Neural crest cell (in vitro differentiated cells): ENCODE measurements at regions not wholly inside any gene's neighbourhood (a gene's known extent, or its start where the extent isn't known, plus 50 kb on each side); places are given as distances from the start of the nearest gene placed in this dataset.

Experiments
- DNase-seq: peaks from one replicate; pipeline ENCODE4 v3.0.0; 2021; ENCODE audit warnings: low read depth, mixed read lengths, low spot score
- H3K27ac Mint-ChIP-seq: one replicate; pipeline ENCODE4 v1.8.0; 2021; ENCODE audit warnings: mild to moderate bottlenecking, mixed read lengths; ENCODE audit not compliant: unreplicated experiment
- H3K27me3 Mint-ChIP-seq: 2 replicates; pipeline ENCODE4 v1.8.0; 2021; ENCODE audit warnings: low read depth, mild to moderate bottlenecking, mixed read lengths
- H3K36me3 Mint-ChIP-seq: 2 replicates; pipeline ENCODE4 v1.8.0; 2021; ENCODE audit warnings: low read depth, mild to moderate bottlenecking, mixed read lengths
- H3K4me1 Mint-ChIP-seq: 2 replicates; pipeline ENCODE4 v1.8.0; 2021; ENCODE audit warnings: mixed read lengths
- H3K4me3 Mint-ChIP-seq: one replicate; pipeline ENCODE4 v1.8.0; 2021; ENCODE audit warnings: mild to moderate bottlenecking, mixed read lengths
- H3K9me3 Mint-ChIP-seq: 2 replicates; pipeline ENCODE4 v1.8.0; 2021; ENCODE audit warnings: mixed read lengths
- TF ChIP-seq, protein P1 (sequence below): fragments of 200-600 bp; sonication (generic); conservative IDR thresholded peaks from 2 replicates; pipeline ENCODE4 v1.5.0; 2021; ENCODE audit warnings: antibody characterized with exemption, mild to moderate bottlenecking

DNA sequence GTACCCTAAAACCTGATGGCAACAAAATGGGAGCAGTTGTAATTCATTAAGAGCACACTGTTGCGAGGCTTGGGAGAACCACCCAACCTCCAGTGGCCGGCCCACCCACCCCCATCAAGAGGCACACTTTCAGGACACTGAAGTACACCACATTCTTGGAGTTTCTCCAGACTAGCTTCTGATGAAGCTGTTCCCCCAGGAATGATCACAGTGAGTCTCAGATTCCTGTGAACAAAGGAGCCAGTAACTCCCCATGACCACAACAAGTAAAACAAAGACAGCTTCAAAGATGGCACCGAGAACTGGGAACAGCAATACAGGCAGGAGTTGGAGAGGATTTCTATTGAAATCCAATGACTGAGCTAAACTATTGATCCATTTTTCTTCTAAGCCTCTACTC lies 126.0 kb downstream of the ST8SIA2 start:
- TF ChIP-seq, protein P1, sequence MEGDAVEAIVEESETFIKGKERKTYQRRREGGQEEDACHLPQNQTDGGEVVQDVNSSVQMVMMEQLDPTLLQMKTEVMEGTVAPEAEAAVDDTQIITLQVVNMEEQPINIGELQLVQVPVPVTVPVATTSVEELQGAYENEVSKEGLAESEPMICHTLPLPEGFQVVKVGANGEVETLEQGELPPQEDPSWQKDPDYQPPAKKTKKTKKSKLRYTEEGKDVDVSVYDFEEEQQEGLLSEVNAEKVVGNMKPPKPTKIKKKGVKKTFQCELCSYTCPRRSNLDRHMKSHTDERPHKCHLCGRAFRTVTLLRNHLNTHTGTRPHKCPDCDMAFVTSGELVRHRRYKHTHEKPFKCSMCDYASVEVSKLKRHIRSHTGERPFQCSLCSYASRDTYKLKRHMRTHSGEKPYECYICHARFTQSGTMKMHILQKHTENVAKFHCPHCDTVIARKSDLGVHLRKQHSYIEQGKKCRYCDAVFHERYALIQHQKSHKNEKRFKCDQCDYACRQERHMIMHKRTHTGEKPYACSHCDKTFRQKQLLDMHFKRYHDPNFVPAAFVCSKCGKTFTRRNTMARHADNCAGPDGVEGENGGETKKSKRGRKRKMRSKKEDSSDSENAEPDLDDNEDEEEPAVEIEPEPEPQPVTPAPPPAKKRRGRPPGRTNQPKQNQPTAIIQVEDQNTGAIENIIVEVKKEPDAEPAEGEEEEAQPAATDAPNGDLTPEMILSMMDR = no peak
- H3K27me3 Mint-ChIP-seq = no peaks in the 10 kb centered on the region
- no peak for DNase-seq
- no peak overlapping the region for H3K4me3 Mint-ChIP-seq
- H3K27ac Mint-ChIP-seq = no peak overlapping the region
- no peaks in the 10 kb centered on the region for H3K36me3 Mint-ChIP-seq
- H3K9me3 Mint-ChIP-seq = no peaks in the 10 kb centered on the region
- peaks cover 19% of the 10 kb centered on the region for H3K4me1 Mint-ChIP-seq
